ENCODE measurements at regions not wholly inside any gene's neighbourhood (a gene's known extent, or its start where the extent isn't known, plus 50 kb on each side); places are given as distances from the start of the nearest gene placed in this dataset.

DNA sequence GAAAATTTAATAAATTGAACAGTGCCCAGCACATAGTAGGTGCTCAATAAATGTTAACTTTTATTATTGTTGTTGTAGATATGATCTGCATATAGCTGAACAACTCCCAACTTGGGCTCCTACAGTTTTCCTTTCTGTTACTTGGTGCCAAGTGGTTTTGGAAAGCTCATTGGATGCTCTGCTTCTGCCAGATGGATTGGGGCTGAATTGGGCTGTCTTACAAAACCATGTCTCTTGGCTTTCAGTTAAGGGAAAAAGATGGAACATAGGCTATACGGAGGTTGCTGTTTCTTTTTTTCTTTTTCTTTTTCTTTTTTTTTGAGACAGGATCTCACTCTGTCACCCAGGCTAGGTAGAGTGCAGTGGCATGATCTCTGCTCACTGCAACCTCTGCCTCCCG is 140.7 kb upstream of the PWP1 start:
- FAIRE-seq (no peak), DNase-seq (ENCODE audit: insufficient read length, low spot score) (no peak)
- TF ChIP-seq, protein P1, sequence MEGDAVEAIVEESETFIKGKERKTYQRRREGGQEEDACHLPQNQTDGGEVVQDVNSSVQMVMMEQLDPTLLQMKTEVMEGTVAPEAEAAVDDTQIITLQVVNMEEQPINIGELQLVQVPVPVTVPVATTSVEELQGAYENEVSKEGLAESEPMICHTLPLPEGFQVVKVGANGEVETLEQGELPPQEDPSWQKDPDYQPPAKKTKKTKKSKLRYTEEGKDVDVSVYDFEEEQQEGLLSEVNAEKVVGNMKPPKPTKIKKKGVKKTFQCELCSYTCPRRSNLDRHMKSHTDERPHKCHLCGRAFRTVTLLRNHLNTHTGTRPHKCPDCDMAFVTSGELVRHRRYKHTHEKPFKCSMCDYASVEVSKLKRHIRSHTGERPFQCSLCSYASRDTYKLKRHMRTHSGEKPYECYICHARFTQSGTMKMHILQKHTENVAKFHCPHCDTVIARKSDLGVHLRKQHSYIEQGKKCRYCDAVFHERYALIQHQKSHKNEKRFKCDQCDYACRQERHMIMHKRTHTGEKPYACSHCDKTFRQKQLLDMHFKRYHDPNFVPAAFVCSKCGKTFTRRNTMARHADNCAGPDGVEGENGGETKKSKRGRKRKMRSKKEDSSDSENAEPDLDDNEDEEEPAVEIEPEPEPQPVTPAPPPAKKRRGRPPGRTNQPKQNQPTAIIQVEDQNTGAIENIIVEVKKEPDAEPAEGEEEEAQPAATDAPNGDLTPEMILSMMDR (IDR thresholded peaks at IDR 0.05; ENCODE audit: insufficient read depth, missing control alignments), result no peak

DNA sequence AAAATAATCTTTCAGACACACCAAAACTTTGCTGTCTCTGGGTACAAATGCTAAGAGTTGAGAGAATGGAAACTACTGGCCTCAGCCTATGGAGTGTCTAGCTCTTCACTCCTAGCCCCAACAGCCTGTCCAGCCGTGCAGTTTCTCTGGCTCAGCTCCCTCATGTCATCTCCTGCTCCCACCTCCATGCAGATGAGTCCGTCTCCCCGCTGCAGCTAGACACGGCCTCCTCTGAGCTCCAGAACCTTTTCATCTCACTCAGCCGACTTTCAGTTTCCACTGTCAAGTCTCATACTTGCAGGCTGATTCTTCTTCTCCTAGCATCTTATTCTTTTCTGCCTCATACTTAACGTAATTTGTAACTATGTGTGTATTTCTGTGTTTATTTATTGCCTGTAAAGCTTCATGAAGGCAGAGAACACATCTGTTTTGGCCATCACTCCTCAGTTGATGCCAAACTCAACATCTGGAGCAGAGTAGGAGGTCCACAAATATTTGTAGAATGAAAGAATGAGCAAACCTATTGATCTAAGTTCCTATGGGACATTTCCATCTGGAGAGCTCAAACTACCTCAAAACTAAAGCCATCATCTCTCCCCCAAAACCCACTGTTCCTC is 139.8 kb upstream of the PWP1 start:
- TF ChIP-seq, protein P1 (IDR thresholded peaks at IDR 0.05; ENCODE audit: insufficient read depth, missing control alignments), result no peak
- no peak for DNase-seq (ENCODE audit: insufficient read length, low spot score)
- FAIRE-seq, result no peak

DNA sequence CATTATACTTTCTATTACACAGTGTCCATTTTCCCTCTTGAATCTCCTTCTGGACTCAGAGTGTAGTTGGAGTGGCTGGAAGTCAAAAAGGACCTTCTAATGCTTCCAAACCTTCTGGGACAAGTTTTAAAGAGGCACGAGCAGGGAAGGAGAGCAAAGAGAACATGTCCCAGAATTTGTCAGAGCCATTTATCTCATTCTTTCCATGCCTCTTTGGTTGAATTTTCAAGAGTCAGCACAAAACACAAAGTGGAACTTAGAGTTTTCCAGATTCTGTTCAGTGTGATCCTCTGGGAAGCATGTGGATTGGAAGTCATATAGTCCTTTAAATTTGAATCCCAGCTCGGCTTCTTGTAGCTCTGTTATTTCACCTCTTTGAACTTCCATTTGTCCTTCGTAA is 138.2 kb upstream of the PWP1 start:
- FAIRE-seq (no peak), DNase-seq (ENCODE audit: insufficient read length, low spot score) (no peak)
- TF ChIP-seq, protein P1 (IDR thresholded peaks at IDR 0.05; ENCODE audit: insufficient read depth, missing control alignments), result no peak

DNA sequence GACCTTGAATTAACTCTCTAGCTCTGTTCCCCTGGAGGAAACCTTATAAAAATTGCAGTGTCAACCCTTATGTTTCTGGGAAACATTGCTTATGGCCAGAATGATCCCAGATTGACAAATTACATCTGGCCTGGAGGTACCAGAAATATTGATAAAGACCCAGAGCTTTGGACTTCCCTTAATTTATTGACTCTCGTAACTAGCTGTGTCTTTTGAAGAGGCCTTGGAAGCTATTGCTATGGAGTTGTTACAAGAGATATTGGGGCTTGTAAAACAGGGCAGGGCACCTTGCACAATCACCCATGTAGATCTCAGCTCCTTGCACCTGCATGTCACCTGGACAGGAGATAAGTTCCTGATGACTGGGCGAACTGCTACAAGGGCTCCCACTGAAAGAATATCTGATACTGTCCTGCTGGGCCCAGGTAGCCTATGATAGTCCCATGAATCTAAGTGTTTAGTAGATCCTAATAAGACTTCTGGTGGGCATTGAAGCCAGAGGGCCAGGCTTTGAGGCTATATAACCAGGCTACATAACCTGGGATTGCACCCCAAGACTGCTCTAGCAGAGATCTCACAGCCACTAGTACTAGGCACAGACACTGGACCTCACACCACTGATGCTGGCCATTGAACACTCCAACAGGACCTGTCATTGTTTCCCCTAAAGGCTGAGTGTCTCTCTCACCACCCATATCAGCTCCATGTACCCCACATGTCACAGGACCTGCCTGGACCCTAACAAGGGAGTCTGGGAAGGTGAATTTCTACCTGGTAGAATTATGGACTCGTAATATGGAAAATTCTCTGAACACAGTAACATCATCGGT is 135.7 kb upstream of the PWP1 start:
- TF ChIP-seq, protein P1 (IDR thresholded peaks at IDR 0.05; ENCODE audit: insufficient read depth, missing control alignments), result no peak
- DNase-seq (ENCODE audit: insufficient read length, low spot score) (no peak), FAIRE-seq (no peak)

DNA sequence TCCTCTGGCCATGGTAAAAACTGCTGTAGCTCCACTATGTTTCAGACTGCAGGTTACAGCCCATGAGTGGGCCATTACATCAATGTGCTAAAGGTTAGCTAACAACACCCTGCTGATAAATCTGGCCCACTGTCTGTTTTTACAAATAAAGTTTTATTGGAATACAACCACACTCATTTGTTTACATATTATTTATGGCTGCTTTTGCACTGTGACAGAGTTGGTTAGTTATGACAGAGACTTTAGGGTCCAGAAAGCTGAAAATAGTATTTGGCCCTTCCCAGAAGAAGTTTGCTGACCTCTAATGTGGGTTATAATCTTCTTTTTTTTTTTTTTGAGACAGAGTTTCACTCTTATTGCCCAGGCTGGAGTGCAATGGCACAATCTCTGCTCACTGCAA is 134.2 kb upstream of the PWP1 start:
- no peak for FAIRE-seq
- TF ChIP-seq, protein P1 (IDR thresholded peaks at IDR 0.05; ENCODE audit: insufficient read depth, missing control alignments), result no peak
- no peak for DNase-seq (ENCODE audit: insufficient read length, low spot score)

DNA sequence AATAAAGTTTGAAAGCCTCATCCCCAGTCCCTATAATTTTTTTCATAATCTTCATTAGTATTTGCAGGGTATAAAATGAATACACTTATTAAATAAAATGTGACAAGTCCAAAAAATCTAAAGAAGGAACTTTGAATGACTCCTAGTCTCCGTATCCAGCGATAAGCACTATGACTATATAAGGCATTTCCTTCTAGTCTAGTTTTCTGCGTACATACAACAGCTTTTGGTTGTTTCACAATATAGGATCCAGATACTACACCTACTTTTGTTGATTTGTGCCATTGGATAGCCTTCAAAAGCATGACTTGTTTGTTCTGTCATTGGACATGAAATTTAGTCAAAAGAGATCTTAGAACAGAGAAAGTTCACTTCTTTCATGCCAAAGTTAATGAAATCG is 133.3 kb upstream of the PWP1 start:
- FAIRE-seq, result no peak
- DNase-seq (ENCODE audit: insufficient read length, low spot score), result no peak
- TF ChIP-seq, protein P1 (IDR thresholded peaks at IDR 0.05; ENCODE audit: insufficient read depth, missing control alignments), result no peak

DNA sequence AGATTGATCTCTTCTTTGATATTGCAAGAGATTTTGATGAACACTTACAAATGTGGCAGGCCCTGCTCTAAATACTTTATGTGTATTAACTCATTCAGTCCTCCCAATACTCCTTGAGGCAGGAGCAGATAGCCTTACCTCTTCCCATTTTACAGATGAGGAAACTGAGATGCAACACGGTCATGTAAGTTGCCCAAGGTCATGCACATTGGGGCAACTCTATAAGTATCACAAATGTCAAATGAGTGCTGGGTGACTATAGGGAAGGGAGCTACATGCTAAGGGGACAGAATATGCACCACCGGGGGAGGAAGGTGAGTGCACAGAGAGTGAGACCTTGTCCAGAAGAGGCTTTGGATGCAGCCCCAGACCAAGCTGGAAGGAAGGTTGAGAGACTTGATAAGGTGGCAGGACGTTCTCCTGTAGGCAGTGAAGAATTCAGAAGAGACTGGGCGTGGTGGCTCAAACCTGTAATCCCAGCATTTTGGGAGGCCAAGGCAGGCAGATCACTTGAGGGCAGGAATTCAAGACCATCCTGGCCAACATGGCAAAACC is 132.3 kb upstream of the PWP1 start:
- DNase-seq (ENCODE audit: insufficient read length, low spot score), result no peak
- TF ChIP-seq, protein P1 (IDR thresholded peaks at IDR 0.05; ENCODE audit: insufficient read depth, missing control alignments), result no peak
- FAIRE-seq, result no peak
